ENCODE measurements at regions not wholly inside any gene's neighbourhood (a gene's known extent, or its start where the extent isn't known, plus 50 kb on each side); places are given as distances from the start of the nearest gene placed in this dataset.
"Not testable (repeated sequence)": the region's sequence is repeated elsewhere in the genome, so short reads cannot be mapped to it uniquely, and the experiment has no call there.

- no peak for DNase-seq (ENCODE audit: insufficient read length, low spot score)
These were observed 297.5 kb upstream of the NRP1 start for GRCh38 chr10:33631991-33632390.

GRCh38 chr10:33630761-33631160, 296.3 kb upstream of the NRP1 start:
- FAIRE-seq = no peak
- no peak for DNase-seq (ENCODE audit: insufficient read length, low spot score)

More at GRCh38 chr10:33631991-33632390, 297.5 kb upstream of the NRP1 start:
- FAIRE-seq = no peak

GRCh38 chr10:33627611-33628010, 293.1 kb upstream of the NRP1 start:
- no peak for FAIRE-seq
- DNase-seq (ENCODE audit: insufficient read length, low spot score) = no peak

GRCh38 chr10:33626798-33627466, 292.5 kb upstream of the NRP1 start:
- FAIRE-seq = no peak
- DNase-seq (ENCODE audit: insufficient read length, low spot score) = no peak

- DNase-seq (ENCODE audit: insufficient read length, low spot score) (no peak), FAIRE-seq (no peak)
These were observed 289.2 kb upstream of the NRP1 start for GRCh38 chr10:33623669-33624068.

GRCh38 chr10:33621101-33621500, 286.6 kb upstream of the NRP1 start:
- FAIRE-seq (no peak), DNase-seq (ENCODE audit: insufficient read length, low spot score) (no peak)

GRCh38 chr10:33618196-33618595, 283.7 kb upstream of the NRP1 start:
- no peak for DNase-seq (ENCODE audit: insufficient read length, low spot score)

GRCh38 chr10:33617381-33618080, 283.1 kb upstream of the NRP1 start:
- DNase-seq (ENCODE audit: insufficient read length, low spot score) (no peak), FAIRE-seq (no peak)

More at GRCh38 chr10:33618196-33618595, 283.7 kb upstream of the NRP1 start:
- no peak for FAIRE-seq

- FAIRE-seq (no peak), DNase-seq (ENCODE audit: insufficient read length, low spot score) (no peak)
These were observed 282.5 kb upstream of the NRP1 start for GRCh38 chr10:33616956-33617355.

- FAIRE-seq (no peak), DNase-seq (ENCODE audit: insufficient read length, low spot score) (no peak)
These were observed 278.1 kb upstream of the NRP1 start for GRCh38 chr10:33612551-33612950.

- no peak for FAIRE-seq
- DNase-seq (ENCODE audit: insufficient read length, low spot score) = no peak
These were observed 277.6 kb upstream of the NRP1 start for GRCh38 chr10:33612116-33612515.

- DNase-seq (ENCODE audit: insufficient read length, low spot score) (no peak), FAIRE-seq (no peak)
These were observed 277.0 kb upstream of the NRP1 start for GRCh38 chr10:33611423-33611822.

GRCh38 chr10:33609546-33609945, 275.1 kb upstream of the NRP1 start:
- DNase-seq (ENCODE audit: insufficient read length, low spot score) (no peak), FAIRE-seq (no peak)

GRCh38 chr10:33602278-33602677, 267.8 kb upstream of the NRP1 start:
- DNase-seq (ENCODE audit: insufficient read length, low spot score) = no peak
- no peak for FAIRE-seq

GRCh38 chr10:33600381-33600780, 265.9 kb upstream of the NRP1 start:
- DNase-seq (ENCODE audit: insufficient read length, low spot score) (no peak), FAIRE-seq (no peak)

- FAIRE-seq (no peak), DNase-seq (ENCODE audit: insufficient read length, low spot score) (no peak)
These were observed 262.0 kb upstream of the NRP1 start for GRCh38 chr10:33596422-33596821.

GRCh38 chr10:33594475-33594874, 260.0 kb upstream of the NRP1 start:
- FAIRE-seq (no peak), DNase-seq (ENCODE audit: insufficient read length, low spot score) (no peak)

GRCh38 chr10:33588974-33589600, 254.6 kb upstream of the NRP1 start:
- no peak for DNase-seq (ENCODE audit: insufficient read length, low spot score)
- no peak for FAIRE-seq

- DNase-seq (ENCODE audit: insufficient read length, low spot score) = not testable (repeated sequence)
These were observed 250.1 kb upstream of the NRP1 start for GRCh38 chr10:33584596-33584995.

GRCh38 chr10:33579996-33580395, 245.5 kb upstream of the NRP1 start:
- FAIRE-seq = no peak

More at GRCh38 chr10:33584596-33584995, 250.1 kb upstream of the NRP1 start:
- not testable (repeated sequence) for FAIRE-seq

GRCh38 chr10:33573606-33574005, 239.1 kb upstream of the NRP1 start:
- FAIRE-seq (no peak), DNase-seq (ENCODE audit: insufficient read length, low spot score) (no peak)

More at GRCh38 chr10:33579996-33580395, 245.5 kb upstream of the NRP1 start:
- DNase-seq (ENCODE audit: insufficient read length, low spot score) = no peak

- FAIRE-seq = no peak
- DNase-seq (ENCODE audit: insufficient read length, low spot score) = no peak
These were observed 237.1 kb upstream of the NRP1 start for GRCh38 chr10:33571616-33572015.
